CD4-positive, CD25-positive, alpha-beta regulatory T cell (primary cell): ENCODE measurements at regions not wholly inside any gene's neighbourhood (a gene's known extent, or its start where the extent isn't known, plus 50 kb on each side); places are given as distances from the start of the nearest gene placed in this dataset.
"Not testable (repeated sequence)": the region's sequence is repeated elsewhere in the genome, so short reads cannot be mapped to it uniquely, and the experiment has no call there.

Experiments
- ATAC-seq, 2 donors: fragments of 150-1000 bp; cut with Tn5 transposase; one replicate each; pipeline ENCODE4 v1.10.0; 2021; ENCODE audit warnings: low read depth in 2 of 2, moderate number of reproducible peaks in 2 of 2, moderate library complexity in 1 of 2
- DNase-seq, 3 donors: peaks; one replicate each; pipeline versions ENCODE4 v3.0.0 to v3.0.0-alpha.2; 2012 to 2022; ENCODE audit warnings: mixed read lengths in 1 of 3
- H3K27ac ChIP-seq: one replicate; pipeline ENCODE4 v1.7.0; 2013; ENCODE audit warnings: mild to moderate bottlenecking, low read length; ENCODE audit not compliant: insufficient read depth, poor library complexity, severe bottlenecking
- H3K27me3 ChIP-seq: one replicate; pipeline ENCODE4 v1.7.0; 2013; ENCODE audit warnings: low read length; ENCODE audit not compliant: control insufficient read depth, insufficient read depth
- H3K36me3 ChIP-seq: one replicate; pipeline ENCODE4 v1.7.0; 2013; ENCODE audit warnings: mild to moderate bottlenecking, low read length, moderate library complexity; ENCODE audit not compliant: control insufficient read depth, insufficient read depth
- H3K4me1 ChIP-seq: 2 replicates; pipeline ENCODE4 v1.7.0; 2013; ENCODE audit warnings: mild to moderate bottlenecking, low read length; ENCODE audit not compliant: insufficient read depth, control insufficient read depth, poor library complexity, severe bottlenecking
- H3K4me3 ChIP-seq: one replicate; pipeline ENCODE4 v1.7.0; 2013; ENCODE audit warnings: low read depth, mild to moderate bottlenecking, low read length, moderate library complexity
- H3K9me3 ChIP-seq, 2 experiments: 1 replicate in 1 of 2; 2 replicates in 1 of 2; pipeline ENCODE4 v1.7.0; 2013; ENCODE audit warnings: low read length in 2 of 2, mild to moderate bottlenecking in 1 of 2, moderate library complexity in 1 of 2; ENCODE audit not compliant: control insufficient read depth in 2 of 2
- H3K27ac Mint-ChIP-seq, 3 donors: one replicate each; pipeline ENCODE4 v1.8.0; 2020 to 2022; ENCODE audit warnings: mild to moderate bottlenecking in 3 of 3, mixed read lengths in 3 of 3, moderate library complexity in 2 of 3
- H3K27me3 Mint-ChIP-seq: one replicate; pipeline ENCODE4 v1.8.0; 2022; ENCODE audit warnings: mild to moderate bottlenecking, mixed read lengths
- H3K36me3 Mint-ChIP-seq: one replicate; pipeline ENCODE4 v1.8.0; 2020; ENCODE audit warnings: mixed read lengths
- H3K4me1 Mint-ChIP-seq, 4 donors: one replicate each; pipeline ENCODE4 v1.8.0; 2020 to 2022; ENCODE audit warnings: mixed read lengths in 4 of 4, mild to moderate bottlenecking in 1 of 4
- H3K4me3 Mint-ChIP-seq, 4 donors: one replicate each; pipeline ENCODE4 v1.8.0; 2020 to 2022; ENCODE audit warnings: mild to moderate bottlenecking in 4 of 4, mixed read lengths in 4 of 4, moderate library complexity in 3 of 4
- H3K9me3 Mint-ChIP-seq, 7 donors: one replicate each; pipeline ENCODE4 v1.8.0; 2020 to 2022; ENCODE audit warnings: mixed read lengths in 7 of 7, mild to moderate bottlenecking in 3 of 7, moderate library complexity in 2 of 7

DNA sequence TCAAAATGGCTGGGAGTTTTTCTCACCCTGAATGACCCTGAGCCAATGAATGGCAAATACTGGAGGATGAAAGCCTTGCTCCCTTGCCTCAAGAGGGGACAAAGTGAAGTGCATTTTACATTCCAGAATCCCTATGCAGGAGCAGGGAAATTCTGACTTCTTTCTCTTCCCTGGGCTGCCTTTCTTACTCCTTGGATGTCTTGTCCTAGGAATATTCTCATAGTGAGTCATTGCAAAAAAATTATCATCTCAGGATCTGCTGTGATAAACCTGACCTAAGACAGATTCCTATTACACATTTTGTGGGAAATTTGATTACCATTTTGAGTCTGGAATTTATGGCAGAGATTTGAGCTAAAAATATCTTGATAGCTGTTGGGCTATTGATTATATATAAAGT, 199.9 kb downstream of the TMA16 start:
- Histone ChIP-seq H3K4me3 (no peak overlapping the region), H3K9me3 (no peaks in the 10 kb centered on the region), H3K4me1 (no peaks in the 10 kb centered on the region), H3K27me3 (peaks cover 6% of the 10 kb centered on the region), H3K27ac (no peak overlapping the region), H3K36me3 (no peaks in the 10 kb centered on the region)
- Mint-ChIP-seq H3K4me1 (no peaks in the 10 kb centered on the region), H3K27me3 (peaks cover 7% of the 10 kb centered on the region), H3K4me3 (no peak overlapping the region), H3K27ac (no peak overlapping the region), H3K36me3 (no peaks in the 10 kb centered on the region), H3K9me3 (peaks cover 0 to 5% (median 0%) of the 10 kb centered on the region in 7 donors)
- ATAC-seq (no peak), DNase-seq (no peak)

- Histone ChIP-seq H3K36me3 (no peaks in the 10 kb centered on the region), H3K27ac (no peak overlapping the region), H3K4me1 (no peaks in the 10 kb centered on the region), H3K27me3 (peaks cover 6% of the 10 kb centered on the region), H3K4me3 (no peak overlapping the region), H3K9me3 (no peaks in the 10 kb centered on the region)
- Mint-ChIP-seq H3K4me1 (no peaks in the 10 kb centered on the region), H3K27me3 (peaks cover 7% of the 10 kb centered on the region), H3K4me3 (no peak overlapping the region), H3K36me3 (no peaks in the 10 kb centered on the region), H3K9me3 (peaks cover 0 to 5% (median 0%) of the 10 kb centered on the region in 7 donors), H3K27ac (no peak overlapping the region)
- no peak for ATAC-seq
- DNase-seq: no peak
Observed at GRCh38 chr4:163697121-163697520, 202.6 kb downstream of the TMA16 start.

DNA sequence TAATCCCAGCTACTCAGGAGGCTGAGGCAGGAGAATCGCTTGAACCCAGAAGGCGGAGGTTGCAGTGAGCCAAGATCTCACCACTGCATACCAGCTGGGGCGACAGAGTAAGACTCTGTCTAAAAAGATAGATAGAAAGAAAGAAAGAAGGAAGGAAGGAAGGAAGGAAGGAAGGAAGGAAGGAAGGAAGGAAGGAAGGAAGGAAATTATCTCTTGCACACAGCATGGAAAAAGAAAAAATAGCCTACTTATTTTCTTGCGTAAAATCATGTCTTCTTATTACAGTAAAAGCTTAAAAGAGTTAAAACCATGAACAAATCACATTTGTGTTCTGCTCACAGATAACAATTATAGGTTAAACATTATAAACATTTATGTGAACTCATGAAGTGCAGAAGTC, 205.9 kb downstream of the TMA16 start:
- H3K27ac Mint-ChIP-seq, DNase-seq, H3K4me3 Mint-ChIP-seq, H3K9me3 ChIP-seq, H3K36me3 Mint-ChIP-seq, H3K27me3 ChIP-seq, H3K27ac ChIP-seq, H3K4me3 ChIP-seq, H3K4me1 Mint-ChIP-seq, H3K27me3 Mint-ChIP-seq, H3K36me3 ChIP-seq, ATAC-seq, H3K4me1 ChIP-seq, H3K9me3 Mint-ChIP-seq: not testable (repeated sequence)

GRCh38 chr4:163701916-163702315, 207.4 kb downstream of the TMA16 start:
- peaks cover under 1% of the 10 kb centered on the region for H3K27me3 ChIP-seq
- Mint-ChIP-seq H3K4me3 (no peak overlapping the region), H3K9me3 (no peaks in the 10 kb centered on the region), H3K4me1 (no peaks in the 10 kb centered on the region), H3K27ac (no peak overlapping the region), H3K27me3 (peaks cover 7% of the 10 kb centered on the region), H3K36me3 (no peaks in the 10 kb centered on the region)
- DNase-seq (no peak), ATAC-seq (no peak)
- H3K4me1 ChIP-seq: no peaks in the 10 kb centered on the region
- no peaks in the 10 kb centered on the region for H3K9me3 ChIP-seq
- no peak overlapping the region for H3K4me3 ChIP-seq
- H3K27ac ChIP-seq: no peak overlapping the region
- H3K36me3 ChIP-seq: no peaks in the 10 kb centered on the region

DNA sequence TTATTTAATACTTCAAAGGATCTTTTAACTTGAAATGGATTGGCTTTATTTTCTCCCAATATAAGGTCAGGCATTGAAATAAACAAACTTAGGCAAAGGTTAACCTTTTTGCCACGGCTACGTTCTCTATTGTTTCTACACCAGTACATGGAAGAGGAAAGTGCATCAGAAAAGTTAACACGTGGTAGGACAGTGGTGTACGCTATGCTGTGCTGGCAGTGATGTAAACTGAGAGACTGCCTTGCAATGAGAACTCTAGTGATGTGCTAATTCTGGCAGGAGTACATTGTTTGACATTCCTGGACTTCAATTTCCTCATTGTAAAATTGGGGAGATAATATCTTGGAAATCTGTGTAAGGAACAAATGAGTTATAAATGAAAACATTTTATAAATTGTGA, 208.2 kb downstream of the TMA16 start:
- Histone ChIP-seq H3K4me3 (no peak overlapping the region), H3K4me1 (no peaks in the 10 kb centered on the region), H3K36me3 (no peaks in the 10 kb centered on the region), H3K27me3 (no peaks in the 10 kb centered on the region), H3K9me3 (no peaks in the 10 kb centered on the region), H3K27ac (no peak overlapping the region)
- no peak overlapping the region for H3K4me3 Mint-ChIP-seq
- H3K36me3 Mint-ChIP-seq: no peaks in the 10 kb centered on the region
- no peak overlapping the region for H3K27ac Mint-ChIP-seq
- H3K9me3 Mint-ChIP-seq: no peaks in the 10 kb centered on the region
- no peaks in the 10 kb centered on the region for H3K4me1 Mint-ChIP-seq
- no peak for DNase-seq
- peaks cover 7% of the 10 kb centered on the region for H3K27me3 Mint-ChIP-seq
- ATAC-seq: no peak

GRCh38 chr4:163703251-163703650, 208.8 kb downstream of the TMA16 start:
- Histone ChIP-seq H3K36me3 (no peaks in the 10 kb centered on the region), H3K4me3 (no peak overlapping the region), H3K9me3 (no peaks in the 10 kb centered on the region), H3K27me3 (no peaks in the 10 kb centered on the region), H3K4me1 (no peaks in the 10 kb centered on the region), H3K27ac (no peak overlapping the region)
- no peak for ATAC-seq
- Mint-ChIP-seq H3K27ac (no peak overlapping the region), H3K36me3 (no peaks in the 10 kb centered on the region), H3K4me1 (no peaks in the 10 kb centered on the region), H3K27me3 (peaks cover 3% of the 10 kb centered on the region), H3K9me3 (no peaks in the 10 kb centered on the region), H3K4me3 (no peak overlapping the region)
- DNase-seq: no peak

GRCh38 chr4:163707873-163708272, 213.4 kb downstream of the TMA16 start:
- Mint-ChIP-seq H3K4me1 (no peaks in the 10 kb centered on the region), H3K27ac (no peak overlapping the region), H3K4me3 (no peak overlapping the region), H3K36me3 (no peaks in the 10 kb centered on the region), H3K9me3 (no peaks in the 10 kb centered on the region), H3K27me3 (peaks cover 5% of the 10 kb centered on the region)
- H3K36me3 ChIP-seq: no peaks in the 10 kb centered on the region
- H3K9me3 ChIP-seq: no peaks in the 10 kb centered on the region
- no peak for ATAC-seq
- no peak overlapping the region for H3K27ac ChIP-seq
- H3K4me3 ChIP-seq: no peak overlapping the region
- H3K4me1 ChIP-seq: no peaks in the 10 kb centered on the region
- no peak for DNase-seq
- no peaks in the 10 kb centered on the region for H3K27me3 ChIP-seq

DNA sequence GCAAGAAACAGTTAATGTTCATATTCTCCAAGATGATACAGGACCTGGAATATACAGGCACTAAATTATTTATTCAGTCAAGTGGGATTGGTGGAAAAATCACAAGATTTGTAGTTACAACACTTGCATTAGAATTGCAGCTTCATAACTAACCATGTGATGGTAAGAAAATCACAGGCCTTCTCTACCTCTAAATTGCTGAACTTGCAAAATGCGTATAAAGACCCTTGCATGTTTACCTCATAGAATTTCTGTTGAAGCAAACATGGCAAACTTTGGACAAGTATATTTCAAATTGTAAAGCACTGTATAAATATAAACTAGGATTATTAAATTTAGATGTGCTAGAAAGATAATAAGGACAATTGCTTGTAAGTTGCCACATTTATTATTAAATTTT, 215.1 kb downstream of the TMA16 start:
- H3K4me1 ChIP-seq: no peaks in the 10 kb centered on the region
- H3K27me3 ChIP-seq: no peaks in the 10 kb centered on the region
- H3K36me3 ChIP-seq: no peaks in the 10 kb centered on the region
- ATAC-seq (no peak), DNase-seq (no peak)
- no peak overlapping the region for H3K4me3 ChIP-seq
- Mint-ChIP-seq H3K4me3 (no peak overlapping the region), H3K27me3 (peaks cover 5% of the 10 kb centered on the region), H3K9me3 (no peaks in the 10 kb centered on the region), H3K27ac (no peak overlapping the region), H3K4me1 (no peaks in the 10 kb centered on the region), H3K36me3 (no peaks in the 10 kb centered on the region)
- no peak overlapping the region for H3K27ac ChIP-seq
- H3K9me3 ChIP-seq: no peaks in the 10 kb centered on the region
